HG03135 (cell line): ENCODE measurements at regions not wholly inside any gene's neighbourhood (a gene's known extent, or its start where the extent isn't known, plus 50 kb on each side); places are given as distances from the start of the nearest gene placed in this dataset.

Experiments
- ATAC-seq: cut with Tn5 transposase; IDR thresholded peaks from one replicate; pipeline ENCODE4 v1.9.1; 2021; ENCODE audit warnings: mild to moderate bottlenecking, moderate library complexity; ENCODE audit not compliant: unreplicated experiment

- ATAC-seq, result no peak
Measured at GRCh38 chr3:117955196-117955595, 1079.5 kb downstream of the IGSF11 start.

- ATAC-seq, result no peak
Measured at GRCh38 chr3:117958027-117958426, 1076.6 kb downstream of the IGSF11 start.

GRCh38 chr3:117962750-117963149 lies 1071.9 kb downstream of the IGSF11 start:
- ATAC-seq, result no peak

GRCh38 chr3:117963858-117964257 lies 1070.8 kb downstream of the IGSF11 start:
- no peak for ATAC-seq

GRCh38 chr3:117964814-117965213 lies 1069.8 kb downstream of the IGSF11 start:
- ATAC-seq, result no peak

GRCh38 chr3:117977504-117978228 lies 1057.0 kb downstream of the IGSF11 start:
- ATAC-seq, result no peak

GRCh38 chr3:117979466-117979865 lies 1055.2 kb downstream of the IGSF11 start:
- ATAC-seq, result no peak

- no peak for ATAC-seq
Measured at GRCh38 chr3:117987256-117987655, 1047.4 kb downstream of the IGSF11 start.

- ATAC-seq, result no peak
Measured at GRCh38 chr3:117989982-117990381, 1044.7 kb downstream of the IGSF11 start.

- no peak for ATAC-seq
Measured at GRCh38 chr3:117990627-117991026, 1044.0 kb downstream of the IGSF11 start.

GRCh38 chr3:117995842-117996437 lies 1038.7 kb downstream of the IGSF11 start:
- ATAC-seq, result no peak

- peak; percentile 97 for ATAC-seq
Measured at GRCh38 chr3:117997201-117998049, 1037.2 kb downstream of the IGSF11 start.

- ATAC-seq, result no peak
Measured at GRCh38 chr3:117998071-117998470, 1036.6 kb downstream of the IGSF11 start.

GRCh38 chr3:118000219-118000618 lies 1034.4 kb downstream of the IGSF11 start:
- no peak for ATAC-seq

GRCh38 chr3:118001380-118001779 lies 1033.3 kb downstream of the IGSF11 start:
- no peak for ATAC-seq

GRCh38 chr3:118011910-118012309 lies 1022.7 kb downstream of the IGSF11 start:
- ATAC-seq, result no peak

- no peak for ATAC-seq
Measured at GRCh38 chr3:118029049-118029448, 1005.6 kb downstream of the IGSF11 start.

GRCh38 chr3:118036215-118036614 lies 998.4 kb downstream of the IGSF11 start:
- ATAC-seq, result no peak

- ATAC-seq, result no peak
Measured at GRCh38 chr3:118055381-118055780, 979.3 kb downstream of the IGSF11 start.

GRCh38 chr3:118057086-118057485 lies 977.6 kb downstream of the IGSF11 start:
- no peak for ATAC-seq

GRCh38 chr3:118059096-118059495 lies 975.5 kb downstream of the IGSF11 start:
- no peak for ATAC-seq

- no peak for ATAC-seq
Measured at GRCh38 chr3:118067439-118067838, 967.2 kb downstream of the IGSF11 start.
